ENCODE measurements at regions not wholly inside any gene's neighbourhood (a gene's known extent, or its start where the extent isn't known, plus 50 kb on each side); places are given as distances from the start of the nearest gene placed in this dataset.
"Not testable (repeated sequence)": the region's sequence is repeated elsewhere in the genome, so short reads cannot be mapped to it uniquely, and the experiment has no call there.

DNA sequence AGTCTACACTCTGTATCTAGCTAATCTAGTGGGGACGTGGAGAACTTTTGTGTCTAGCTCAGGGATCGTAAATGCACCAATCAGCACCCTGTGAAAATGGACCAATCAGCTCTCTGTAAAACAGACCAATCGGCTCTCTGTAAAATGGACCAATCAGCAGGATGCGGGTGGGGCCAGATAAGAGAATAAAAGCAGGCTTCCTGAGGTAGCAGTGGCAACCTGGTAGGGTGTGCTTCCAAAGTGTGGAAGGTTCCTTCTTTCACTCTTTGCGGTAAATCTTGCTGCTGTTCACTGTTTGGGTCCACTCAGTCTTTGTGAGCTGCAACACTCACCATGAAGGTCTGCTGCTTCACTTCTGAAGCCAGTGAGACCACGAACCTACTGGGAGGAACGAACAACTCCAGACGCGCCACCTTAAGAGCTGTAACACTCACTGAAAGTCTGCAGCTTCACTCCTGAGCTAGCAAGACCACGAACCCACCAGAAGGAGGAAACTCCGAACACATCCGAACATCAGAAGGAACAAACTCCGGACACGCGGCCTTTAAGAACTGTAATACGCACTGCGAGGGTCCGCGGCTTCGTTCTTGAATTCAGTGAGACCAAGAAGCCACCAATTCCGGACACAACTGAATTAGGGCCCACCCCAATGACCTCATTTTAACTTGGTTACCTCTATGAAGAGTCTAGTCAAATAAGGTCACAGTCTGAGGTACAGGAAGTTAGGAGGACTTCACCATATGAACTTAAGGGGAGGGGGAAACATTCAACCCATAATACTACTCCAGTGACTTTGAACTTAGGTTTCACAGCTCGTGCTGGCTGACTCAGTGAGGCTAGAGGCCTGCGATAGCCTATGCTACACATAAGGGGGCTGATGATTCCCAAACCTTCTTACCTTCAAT lies 59.8 kb upstream of the LPGAT1 start:
- not testable (repeated sequence) for H3K27ac ChIP-seq; H3K27me3 ChIP-seq; H3K36me3 ChIP-seq; H3K4me1 ChIP-seq (ENCODE audit: low read depth); DNase-seq (ENCODE audit: low read depth in 1 of 2, low spot score in 1 of 2); H3K9me3 ChIP-seq (ENCODE audit: low read depth); H3K4me3 ChIP-seq

- DNase-seq (ENCODE audit: low read depth in 1 of 2, low spot score in 1 of 2), result peak in 1 of 2 donors; percentile 28
- not testable (repeated sequence) for H3K4me1 ChIP-seq (ENCODE audit: low read depth); H3K9me3 ChIP-seq (ENCODE audit: low read depth); H3K36me3 ChIP-seq; H3K27me3 ChIP-seq; H3K27ac ChIP-seq
- H3K4me3 ChIP-seq, result peak overlapping the region; percentile 33
Observed at GRCh38 chr1:211889307-211890090, 58.9 kb upstream of the LPGAT1 start.

DNA sequence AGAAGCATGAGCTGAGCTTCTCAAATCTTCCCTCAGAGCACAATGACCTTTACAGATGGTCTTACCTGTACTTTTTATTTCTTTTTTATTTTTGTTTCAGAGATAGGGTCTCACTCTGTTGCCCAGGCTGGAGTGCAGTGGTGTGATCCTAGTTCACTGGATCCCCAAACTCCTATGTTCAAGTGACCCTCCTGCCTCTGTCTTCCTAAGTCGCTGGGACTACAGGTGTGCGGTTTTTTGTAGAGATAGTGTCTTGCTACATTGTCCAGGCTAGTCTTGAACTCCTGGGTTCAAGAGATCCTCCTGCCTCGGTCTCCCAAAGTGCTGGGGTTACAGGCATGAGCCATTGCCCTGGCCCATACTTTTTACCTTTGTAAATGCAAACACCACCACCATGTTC lies 56.0 kb upstream of the LPGAT1 start:
- TF ChIP-seq, protein P1, sequence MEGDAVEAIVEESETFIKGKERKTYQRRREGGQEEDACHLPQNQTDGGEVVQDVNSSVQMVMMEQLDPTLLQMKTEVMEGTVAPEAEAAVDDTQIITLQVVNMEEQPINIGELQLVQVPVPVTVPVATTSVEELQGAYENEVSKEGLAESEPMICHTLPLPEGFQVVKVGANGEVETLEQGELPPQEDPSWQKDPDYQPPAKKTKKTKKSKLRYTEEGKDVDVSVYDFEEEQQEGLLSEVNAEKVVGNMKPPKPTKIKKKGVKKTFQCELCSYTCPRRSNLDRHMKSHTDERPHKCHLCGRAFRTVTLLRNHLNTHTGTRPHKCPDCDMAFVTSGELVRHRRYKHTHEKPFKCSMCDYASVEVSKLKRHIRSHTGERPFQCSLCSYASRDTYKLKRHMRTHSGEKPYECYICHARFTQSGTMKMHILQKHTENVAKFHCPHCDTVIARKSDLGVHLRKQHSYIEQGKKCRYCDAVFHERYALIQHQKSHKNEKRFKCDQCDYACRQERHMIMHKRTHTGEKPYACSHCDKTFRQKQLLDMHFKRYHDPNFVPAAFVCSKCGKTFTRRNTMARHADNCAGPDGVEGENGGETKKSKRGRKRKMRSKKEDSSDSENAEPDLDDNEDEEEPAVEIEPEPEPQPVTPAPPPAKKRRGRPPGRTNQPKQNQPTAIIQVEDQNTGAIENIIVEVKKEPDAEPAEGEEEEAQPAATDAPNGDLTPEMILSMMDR (IDR thresholded peaks at IDR 0.05; ENCODE audit: low read depth, low read length), result no peak
- H3K36me3 ChIP-seq, result no peaks in the 10 kb centered on the region
- no peaks in the 10 kb centered on the region for H3K27me3 ChIP-seq
- DNase-seq (ENCODE audit: low read depth in 1 of 2, low spot score in 1 of 2), result no peak
- H3K9me3 ChIP-seq (ENCODE audit: low read depth), result no peaks in the 10 kb centered on the region
- H3K4me1 ChIP-seq (ENCODE audit: low read depth), result no peaks in the 10 kb centered on the region
- H3K4me3 ChIP-seq, result no peak overlapping the region
- no peak overlapping the region for H3K27ac ChIP-seq

DNA sequence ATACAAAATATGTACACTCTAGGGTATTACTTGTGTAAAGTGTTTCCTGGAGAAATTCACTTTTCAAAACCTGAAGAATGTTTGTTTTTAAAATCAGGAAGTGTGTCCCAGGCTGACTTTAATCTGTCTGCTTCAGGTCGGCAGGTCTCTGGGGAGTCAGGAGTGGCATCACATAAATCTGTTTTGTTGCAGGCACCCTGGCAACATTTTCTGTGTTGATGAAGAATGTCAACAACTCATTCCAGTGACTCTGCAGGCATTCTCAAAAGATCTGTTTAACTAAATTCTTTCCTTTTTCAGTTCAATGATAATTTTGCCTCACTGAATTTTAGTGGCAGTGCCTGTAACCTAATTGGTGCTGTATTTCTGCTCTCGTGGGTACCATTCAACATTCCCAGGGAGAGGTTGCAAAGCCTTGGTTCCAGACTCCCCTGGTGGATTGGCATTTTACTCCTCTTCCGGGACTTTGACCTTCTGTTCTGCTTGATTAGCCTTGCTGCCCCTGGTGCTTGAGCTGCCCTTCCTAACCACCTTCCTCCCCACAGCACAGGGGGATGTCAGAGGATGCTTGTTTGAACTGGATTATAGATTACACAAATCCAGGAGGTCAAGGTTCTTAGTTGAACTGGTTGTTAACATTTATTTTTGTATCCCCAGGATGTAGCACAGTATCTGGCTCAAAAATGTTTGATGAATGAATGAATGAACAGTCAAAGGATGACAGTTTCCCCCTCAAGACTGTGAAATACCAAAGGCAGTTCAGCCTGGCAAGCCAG lies 55.4 kb upstream of the LPGAT1 start:
- H3K9me3 ChIP-seq (ENCODE audit: low read depth), result no peaks in the 10 kb centered on the region
- no peak overlapping the region for H3K27ac ChIP-seq
- TF ChIP-seq, protein P1 (IDR thresholded peaks at IDR 0.05; ENCODE audit: low read depth, low read length), result no peak
- no peak overlapping the region for H3K4me3 ChIP-seq
- H3K4me1 ChIP-seq (ENCODE audit: low read depth), result no peaks in the 10 kb centered on the region
- no peaks in the 10 kb centered on the region for H3K36me3 ChIP-seq
- H3K27me3 ChIP-seq, result no peaks in the 10 kb centered on the region
- DNase-seq (ENCODE audit: low read depth in 1 of 2, low spot score in 1 of 2), result no peak

GRCh38 chr1:211882381-211883004 lies 51.9 kb upstream of the LPGAT1 start:
- Histone ChIP-seq H3K4me3 (no peak overlapping the region), H3K4me1 (ENCODE audit: low read depth) (no peaks in the 10 kb centered on the region), H3K27ac (no peak overlapping the region), H3K36me3 (no peaks in the 10 kb centered on the region), H3K27me3 (no peaks in the 10 kb centered on the region), H3K9me3 (ENCODE audit: low read depth) (no peaks in the 10 kb centered on the region)
- no peak for DNase-seq (ENCODE audit: low read depth in 1 of 2, low spot score in 1 of 2)
- TF ChIP-seq, protein P1 (IDR thresholded peaks at IDR 0.05; ENCODE audit: low read depth, low read length), result no peak

Data from cardiac muscle cell (in vitro differentiated cells and primary cell).